ENCODE measurements at regions not wholly inside any gene's neighbourhood (a gene's known extent, or its start where the extent isn't known, plus 50 kb on each side); places are given as distances from the start of the nearest gene placed in this dataset.

DNA sequence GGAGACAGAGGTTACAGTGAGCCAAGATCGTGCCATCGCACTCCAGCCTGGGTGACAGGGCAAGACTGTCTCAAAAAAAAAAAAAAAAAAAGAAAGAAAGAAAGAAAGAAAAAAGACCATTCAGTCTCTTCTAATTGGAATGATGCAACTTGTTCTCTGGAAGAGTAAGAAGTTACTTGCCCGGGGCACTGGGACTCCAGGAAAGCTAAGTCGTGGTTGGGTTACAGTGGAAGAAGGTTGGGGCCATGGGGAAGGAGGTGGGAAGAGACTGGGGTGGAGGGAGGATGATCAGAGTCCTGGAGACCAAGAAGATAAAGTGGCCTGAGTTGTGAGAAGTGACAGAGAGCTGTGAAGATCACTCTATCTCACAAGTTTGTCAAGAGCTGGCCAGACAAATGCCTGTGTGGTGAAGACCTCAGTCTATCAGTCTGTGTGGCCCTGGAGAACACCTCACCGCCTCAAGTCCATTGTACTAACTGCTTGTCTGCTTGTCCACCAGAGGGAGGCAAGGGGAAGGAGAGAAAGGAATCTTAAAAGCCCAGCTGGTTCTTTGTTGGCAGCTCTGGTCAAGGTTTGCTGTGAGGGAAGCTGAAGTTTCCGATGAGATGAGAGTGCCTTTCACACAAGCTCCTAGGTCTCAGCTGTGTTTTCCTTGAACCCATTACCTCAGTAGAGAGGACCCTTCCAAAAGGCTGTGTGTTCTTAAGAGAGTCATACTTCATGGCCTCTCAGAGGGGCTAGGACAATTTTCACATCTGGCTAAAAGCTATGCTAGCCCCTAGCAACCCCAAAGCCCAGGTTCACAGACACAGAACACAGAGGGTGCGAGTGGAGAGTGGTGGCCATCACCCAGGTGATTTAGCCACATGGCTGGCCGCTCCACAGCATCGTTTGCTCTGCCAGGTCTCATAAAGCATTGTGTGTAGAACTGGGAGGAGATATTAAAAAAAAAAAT lies 72.0 kb upstream of the TMEM178A start:
- H3K4me3 ChIP-seq (ENCODE audit: low read length): no peak overlapping the region
- no peaks in the 10 kb centered on the region for H3K36me3 ChIP-seq (ENCODE audit: control insufficient read depth, insufficient read depth, low read length)
- H3K27me3 ChIP-seq (ENCODE audit: control insufficient read depth, insufficient read depth, low read length): no peaks in the 10 kb centered on the region
- H3K27ac ChIP-seq (ENCODE audit: low read length): no peak overlapping the region
- no peaks in the 10 kb centered on the region; the same call in 1 of the 2 replicates for H3K9me3 ChIP-seq (ENCODE audit: control insufficient read depth, insufficient read depth, low read length)
- WGBS (ENCODE audit: insufficient coverage, insufficient read length): no CpG with 5 or more reads among the region's 9 CpGs
- peak; percentile 58 for DNase-seq (ENCODE audit: low read depth, low spot score)
- H3K4me1 ChIP-seq (ENCODE audit: control insufficient read depth, insufficient read depth, low read length): peaks cover 2% of the 10 kb centered on the region; the same call in 1 of the 2 replicates

DNA sequence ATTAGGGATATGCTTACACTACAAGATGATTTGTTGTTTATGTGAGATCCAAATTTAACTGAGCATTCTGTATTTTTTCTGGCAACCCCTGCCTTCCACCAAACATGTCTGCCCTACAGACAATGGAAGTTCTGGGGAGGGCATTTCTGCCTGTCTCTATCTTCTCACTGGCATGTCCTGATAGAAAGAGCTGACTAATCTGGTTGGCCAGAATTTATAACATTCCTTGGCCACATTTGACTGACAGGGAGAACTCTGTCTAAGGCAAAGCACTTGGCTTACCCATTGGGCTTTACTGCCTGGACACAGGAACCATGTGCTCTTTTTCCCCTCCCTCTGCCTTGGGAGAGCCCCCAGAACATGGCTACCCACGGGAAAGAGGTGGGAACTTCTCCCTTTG lies 70.6 kb upstream of the TMEM178A start:
- no CpG with 5 or more reads among the region's 1 CpG for WGBS (ENCODE audit: insufficient coverage, insufficient read length)
- no peaks in the 10 kb centered on the region; the same call in 1 of the 2 replicates for H3K9me3 ChIP-seq (ENCODE audit: control insufficient read depth, insufficient read depth, low read length)

DNA sequence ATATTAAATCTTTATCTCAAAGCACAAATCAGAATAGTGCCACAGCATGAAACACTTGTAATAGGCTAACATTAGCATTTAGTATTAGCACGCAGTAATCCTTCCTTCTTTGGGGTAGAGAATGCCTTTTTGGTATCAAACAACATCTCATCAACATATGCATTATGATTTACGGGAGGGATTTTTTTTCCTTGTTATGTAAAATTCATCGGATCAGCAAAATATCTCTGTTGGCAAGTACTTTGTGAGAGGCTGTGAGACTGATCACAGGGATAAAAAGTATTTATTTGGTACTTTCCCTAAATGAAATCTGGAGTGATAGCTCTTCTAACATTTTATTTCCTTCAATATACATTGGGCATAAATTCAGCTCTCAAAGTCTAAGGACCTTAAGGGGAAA lies 68.4 kb upstream of the TMEM178A start:
- Histone ChIP-seq H3K36me3 (ENCODE audit: control insufficient read depth, insufficient read depth, low read length) (no peaks in the 10 kb centered on the region), H3K27me3 (ENCODE audit: control insufficient read depth, insufficient read depth, low read length) (no peaks in the 10 kb centered on the region), H3K4me3 (ENCODE audit: low read length) (no peak overlapping the region), H3K27ac (ENCODE audit: low read length) (no peak overlapping the region), H3K4me1 (ENCODE audit: control insufficient read depth, insufficient read depth, low read length) (peaks cover 2% of the 10 kb centered on the region; the same call in 1 of the 2 replicates), H3K9me3 (ENCODE audit: control insufficient read depth, insufficient read depth, low read length) (no peaks in the 10 kb centered on the region; the same call in 1 of the 2 replicates)
- no peak for DNase-seq (ENCODE audit: low read depth, low spot score)
- no CpG with 5 or more reads among the region's 3 CpGs for WGBS (ENCODE audit: insufficient coverage, insufficient read length)

More for the DNA sequence above, 70.6 kb upstream of the TMEM178A start:
- DNase-seq (ENCODE audit: low read depth, low spot score): no peak
- Histone ChIP-seq H3K4me3 (ENCODE audit: low read length) (no peak overlapping the region), H3K36me3 (ENCODE audit: control insufficient read depth, insufficient read depth, low read length) (no peaks in the 10 kb centered on the region), H3K27ac (ENCODE audit: low read length) (no peak overlapping the region), H3K4me1 (ENCODE audit: control insufficient read depth, insufficient read depth, low read length) (peaks cover 2% of the 10 kb centered on the region; the same call in 1 of the 2 replicates), H3K27me3 (ENCODE audit: control insufficient read depth, insufficient read depth, low read length) (no peaks in the 10 kb centered on the region)

DNA sequence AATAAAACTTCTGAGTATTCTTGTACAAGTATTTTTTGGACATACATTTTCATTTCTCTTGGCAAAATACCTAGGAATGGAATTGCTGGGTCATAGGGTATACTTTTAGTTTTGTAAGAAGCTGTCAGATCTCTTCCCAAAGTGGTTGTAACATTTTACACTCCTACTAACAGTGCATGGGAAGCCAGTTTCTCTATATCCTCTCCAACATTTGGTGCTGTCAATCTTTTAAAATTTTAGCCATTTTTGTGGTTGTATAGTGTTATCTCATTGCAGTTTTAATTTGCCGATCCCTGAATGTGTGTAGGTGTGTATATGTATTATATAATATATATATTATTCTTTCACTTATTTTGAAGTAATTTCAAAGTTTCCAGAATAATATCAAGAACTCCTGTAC lies 63.1 kb upstream of the TMEM178A start:
- WGBS (ENCODE audit: insufficient coverage, insufficient read length): no CpG with 5 or more reads among the region's 1 CpG
- Histone ChIP-seq H3K4me3 (ENCODE audit: low read length) (no peak overlapping the region), H3K4me1 (ENCODE audit: control insufficient read depth, insufficient read depth, low read length) (0 out of 2 replicates have a peak, but pooled peaks cover 1% of the 10 kb centered on the region), H3K27me3 (ENCODE audit: control insufficient read depth, insufficient read depth, low read length) (no peaks in the 10 kb centered on the region), H3K36me3 (ENCODE audit: control insufficient read depth, insufficient read depth, low read length) (no peaks in the 10 kb centered on the region), H3K9me3 (ENCODE audit: control insufficient read depth, insufficient read depth, low read length) (no peaks in the 10 kb centered on the region), H3K27ac (ENCODE audit: low read length) (no peak overlapping the region)
- no peak for DNase-seq (ENCODE audit: low read depth, low spot score)

DNA sequence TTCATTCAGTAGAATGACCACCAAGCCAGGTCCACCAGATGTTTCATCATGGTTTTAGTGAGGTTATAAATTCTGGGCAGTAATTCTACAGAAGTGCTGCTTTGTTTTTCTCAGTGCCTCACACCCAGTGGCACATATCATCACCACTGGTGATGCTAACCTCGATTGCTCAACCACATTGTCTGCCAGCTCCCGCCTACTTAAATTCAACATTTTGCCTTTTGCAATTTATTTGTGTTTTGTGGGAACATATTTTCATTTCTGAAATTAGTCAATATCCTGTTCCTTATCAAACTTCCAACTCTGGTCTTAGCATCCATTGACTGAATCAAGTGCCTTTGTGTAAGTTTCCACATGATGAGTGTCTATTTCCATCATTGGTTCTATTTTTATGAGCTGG lies 62.3 kb upstream of the TMEM178A start:
- no CpG with 5 or more reads among the region's 2 CpGs for WGBS (ENCODE audit: insufficient coverage, insufficient read length)
- Histone ChIP-seq H3K36me3 (ENCODE audit: control insufficient read depth, insufficient read depth, low read length) (no peaks in the 10 kb centered on the region), H3K4me1 (ENCODE audit: control insufficient read depth, insufficient read depth, low read length) (0 out of 2 replicates have a peak, but pooled peaks cover 1% of the 10 kb centered on the region), H3K27ac (ENCODE audit: low read length) (no peak overlapping the region), H3K9me3 (ENCODE audit: control insufficient read depth, insufficient read depth, low read length) (no peaks in the 10 kb centered on the region), H3K27me3 (ENCODE audit: control insufficient read depth, insufficient read depth, low read length) (no peaks in the 10 kb centered on the region), H3K4me3 (ENCODE audit: low read length) (no peak overlapping the region)
- DNase-seq (ENCODE audit: low read depth, low spot score): no peak

DNA sequence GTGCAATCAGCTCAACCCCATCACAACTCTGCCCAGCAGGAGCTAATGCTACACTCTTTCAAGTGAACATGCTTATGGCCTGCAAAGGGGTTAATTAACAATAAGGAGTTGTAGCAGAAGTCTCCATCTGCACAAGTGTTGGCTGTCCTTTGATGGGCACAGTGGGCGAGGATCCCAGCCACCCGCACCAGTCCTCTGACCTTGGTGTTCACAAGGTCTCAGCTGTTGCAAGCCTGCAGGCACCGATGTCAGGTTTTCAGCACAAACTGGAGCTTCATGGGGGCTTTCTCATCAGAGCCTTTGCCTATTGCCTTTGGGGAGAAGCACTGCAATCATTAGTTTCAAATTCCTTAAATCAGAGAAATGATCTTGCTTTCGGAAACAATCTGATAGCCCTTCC lies 60.9 kb upstream of the TMEM178A start:
- no peak overlapping the region for H3K27ac ChIP-seq (ENCODE audit: low read length)
- no peak overlapping the region for H3K4me3 ChIP-seq (ENCODE audit: low read length)
- no peaks in the 10 kb centered on the region for H3K36me3 ChIP-seq (ENCODE audit: control insufficient read depth, insufficient read depth, low read length)
- 0 out of 2 replicates have a peak, but pooled peaks cover 1% of the 10 kb centered on the region for H3K4me1 ChIP-seq (ENCODE audit: control insufficient read depth, insufficient read depth, low read length)
- no peak for DNase-seq (ENCODE audit: low read depth, low spot score)
- H3K27me3 ChIP-seq (ENCODE audit: control insufficient read depth, insufficient read depth, low read length): no peaks in the 10 kb centered on the region
- H3K9me3 ChIP-seq (ENCODE audit: control insufficient read depth, insufficient read depth, low read length): no peaks in the 10 kb centered on the region
- no CpG with 5 or more reads among the region's 4 CpGs for WGBS (ENCODE audit: insufficient coverage, insufficient read length)

DNA sequence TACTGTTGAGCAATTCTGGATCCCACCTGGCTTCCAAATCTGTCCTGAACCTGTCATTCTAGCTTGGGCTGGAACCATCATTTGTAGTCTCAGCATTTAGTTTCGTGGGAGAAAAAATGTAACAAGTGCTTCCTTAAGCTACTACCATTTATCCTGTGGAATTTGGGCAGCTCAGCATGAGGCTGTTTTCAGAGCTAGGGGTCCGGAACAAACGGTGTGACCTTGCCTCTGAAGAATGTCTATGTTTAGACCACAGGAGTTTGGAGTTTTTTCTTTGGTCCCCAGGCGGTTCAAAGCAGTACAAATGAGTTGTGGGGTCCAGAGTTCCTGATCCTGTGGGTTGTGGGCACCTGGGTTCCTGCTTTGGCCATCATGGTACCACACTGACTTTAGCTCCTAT lies 59.1 kb upstream of the TMEM178A start:
- Histone ChIP-seq H3K36me3 (ENCODE audit: control insufficient read depth, insufficient read depth, low read length) (no peaks in the 10 kb centered on the region), H3K27me3 (ENCODE audit: control insufficient read depth, insufficient read depth, low read length) (no peaks in the 10 kb centered on the region), H3K27ac (ENCODE audit: low read length) (no peak overlapping the region), H3K9me3 (ENCODE audit: control insufficient read depth, insufficient read depth, low read length) (no peaks in the 10 kb centered on the region), H3K4me1 (ENCODE audit: control insufficient read depth, insufficient read depth, low read length) (0 out of 2 replicates have a peak, but pooled peaks cover 1% of the 10 kb centered on the region), H3K4me3 (ENCODE audit: low read length) (no peak overlapping the region)
- DNase-seq (ENCODE audit: low read depth, low spot score): no peak
- WGBS (ENCODE audit: insufficient coverage, insufficient read length): no CpG with 5 or more reads among the region's 4 CpGs

DNA sequence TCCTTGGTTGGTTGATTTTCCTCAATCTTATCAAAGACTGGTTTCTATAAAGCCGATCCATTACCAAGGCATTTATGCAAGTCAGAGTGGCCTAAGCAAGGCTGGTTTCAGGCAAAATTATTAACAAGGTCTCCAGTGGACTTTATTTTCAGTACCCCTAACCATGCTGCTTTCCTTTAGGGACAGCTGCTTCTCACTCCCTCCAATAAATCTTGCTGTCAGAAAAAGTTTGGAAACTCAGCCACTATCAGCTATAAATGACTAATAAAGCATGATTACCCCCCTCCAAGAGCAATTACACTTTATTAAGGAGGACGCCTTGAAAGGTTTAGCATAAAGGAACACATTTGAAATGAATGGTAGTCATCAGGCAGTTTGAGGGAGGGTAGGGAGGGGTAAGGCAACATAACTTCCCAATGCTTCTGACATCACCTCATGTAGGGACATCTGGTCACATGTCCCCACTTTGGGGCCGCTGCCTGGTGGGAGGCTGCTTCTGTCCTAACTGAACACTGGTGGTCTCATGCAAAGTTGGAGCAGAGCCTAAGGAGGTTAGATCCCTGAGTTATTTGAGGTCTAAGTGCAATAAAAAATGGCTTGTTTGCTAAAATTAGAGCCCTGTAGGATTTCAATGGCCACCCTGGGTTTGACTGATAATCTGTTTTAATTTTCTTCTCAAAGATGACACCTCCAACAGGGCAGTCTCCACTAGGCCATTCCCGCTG lies 58.0 kb upstream of the TMEM178A start:
- no peaks in the 10 kb centered on the region for H3K36me3 ChIP-seq (ENCODE audit: control insufficient read depth, insufficient read depth, low read length)
- H3K27me3 ChIP-seq (ENCODE audit: control insufficient read depth, insufficient read depth, low read length): no peaks in the 10 kb centered on the region
- no peaks in the 10 kb centered on the region for H3K9me3 ChIP-seq (ENCODE audit: control insufficient read depth, insufficient read depth, low read length)
- WGBS (ENCODE audit: insufficient coverage, insufficient read length): no CpG with 5 or more reads among the region's 4 CpGs
- no peak overlapping the region for H3K27ac ChIP-seq (ENCODE audit: low read length)
- DNase-seq (ENCODE audit: low read depth, low spot score): no peak
- 0 out of 2 replicates have a peak, but pooled peaks cover 1% of the 10 kb centered on the region for H3K4me1 ChIP-seq (ENCODE audit: control insufficient read depth, insufficient read depth, low read length)
- H3K4me3 ChIP-seq (ENCODE audit: low read length): no peak overlapping the region

DNA sequence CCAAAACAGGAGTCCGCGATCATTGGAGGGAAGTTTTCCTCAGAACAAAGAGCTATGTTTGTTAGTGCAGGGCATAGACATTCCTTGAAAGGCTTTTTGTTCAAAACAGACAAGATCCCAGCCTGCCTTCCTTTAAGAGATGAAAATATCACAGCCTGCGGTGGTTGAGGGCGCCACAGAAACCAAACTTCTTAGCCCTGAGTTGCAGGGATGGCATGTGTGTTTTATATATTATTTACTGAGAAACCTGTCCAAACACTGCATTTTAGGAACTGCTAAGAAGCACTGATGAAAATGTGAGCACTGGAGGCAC lies 57.5 kb upstream of the TMEM178A start:
- Histone ChIP-seq H3K9me3 (ENCODE audit: control insufficient read depth, insufficient read depth, low read length) (no peaks in the 10 kb centered on the region), H3K27me3 (ENCODE audit: control insufficient read depth, insufficient read depth, low read length) (no peaks in the 10 kb centered on the region), H3K4me1 (ENCODE audit: control insufficient read depth, insufficient read depth, low read length) (0 out of 2 replicates have a peak, but pooled peaks cover 1% of the 10 kb centered on the region), H3K36me3 (ENCODE audit: control insufficient read depth, insufficient read depth, low read length) (no peaks in the 10 kb centered on the region), H3K27ac (ENCODE audit: low read length) (no peak overlapping the region), H3K4me3 (ENCODE audit: low read length) (no peak overlapping the region)
- DNase-seq (ENCODE audit: low read depth, low spot score): no peak
- WGBS (ENCODE audit: insufficient coverage, insufficient read length): no CpG with 5 or more reads among the region's 4 CpGs

DNA sequence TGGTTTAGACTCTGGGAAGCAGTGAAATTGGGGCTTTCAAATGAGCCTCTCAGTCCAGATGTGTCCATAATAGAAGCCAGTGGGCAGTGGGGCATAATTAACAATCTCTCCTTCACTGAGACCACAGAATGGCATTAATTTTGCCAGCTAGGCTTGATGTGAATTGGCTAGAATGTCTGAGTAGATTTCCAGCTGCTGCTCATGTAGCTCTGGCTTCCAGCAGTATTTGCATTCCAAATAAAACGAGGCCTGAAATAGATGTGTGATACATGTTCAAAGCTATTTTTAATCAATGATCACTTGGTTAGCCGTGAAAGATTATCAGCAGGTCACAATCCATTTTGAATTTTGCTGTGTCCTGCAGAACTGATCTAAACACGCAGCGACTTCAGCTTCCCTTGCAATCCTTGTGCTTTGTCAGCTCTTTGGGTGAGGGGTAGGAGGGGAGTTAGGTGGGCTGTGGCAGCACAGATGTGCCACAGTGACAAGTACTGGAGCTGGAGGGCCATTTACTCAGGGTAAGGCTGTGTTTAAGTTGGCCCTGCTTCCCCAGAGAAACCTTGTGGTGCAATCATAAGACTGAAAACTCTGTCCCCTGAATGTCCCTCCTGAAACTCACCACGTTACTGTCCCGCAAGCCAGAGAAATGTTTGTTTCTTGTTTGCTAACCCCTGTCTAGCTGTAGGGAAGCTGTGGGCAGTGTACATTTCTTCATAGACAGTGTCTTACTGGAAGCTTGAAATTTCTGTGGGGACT lies 56.9 kb upstream of the TMEM178A start:
- Histone ChIP-seq H3K27me3 (ENCODE audit: control insufficient read depth, insufficient read depth, low read length) (no peaks in the 10 kb centered on the region), H3K4me3 (ENCODE audit: low read length) (no peak overlapping the region), H3K27ac (ENCODE audit: low read length) (no peak overlapping the region), H3K4me1 (ENCODE audit: control insufficient read depth, insufficient read depth, low read length) (0 out of 2 replicates have a peak, but pooled peaks cover 1% of the 10 kb centered on the region), H3K9me3 (ENCODE audit: control insufficient read depth, insufficient read depth, low read length) (no peaks in the 10 kb centered on the region), H3K36me3 (ENCODE audit: control insufficient read depth, insufficient read depth, low read length) (no peaks in the 10 kb centered on the region)
- DNase-seq (ENCODE audit: low read depth, low spot score): no peak
- WGBS (ENCODE audit: insufficient coverage, insufficient read length): no CpG with 5 or more reads among the region's 6 CpGs
